Mucosa of descending colon (tissue), 3 donors: ENCODE measurements at regions not wholly inside any gene's neighbourhood (a gene's known extent, or its start where the extent isn't known, plus 50 kb on each side); places are given as distances from the start of the nearest gene placed in this dataset.

Source experiments
- ATAC-seq: fragments of 200-7000 bp; cut with Tn5 transposase; one replicate; pipeline ENCODE4 v1.9.1; 2020; ENCODE audit warnings: mild to moderate bottlenecking, moderate library complexity
- DNase-seq, 3 donors: peaks; one replicate each; pipeline ENCODE4 v3.0.0-alpha.2; 2020
- H3K36me3 ChIP-seq: fragments of 200-600 bp; one replicate; pipeline ENCODE4 v1.8.0; 2021; ENCODE audit warnings: low read depth, mild to moderate bottlenecking
- H3K4me1 ChIP-seq: fragments of 200-600 bp; one replicate; pipeline ENCODE4 v1.8.0; 2021; ENCODE audit warnings: low read depth, mild to moderate bottlenecking
- H3K4me3 ChIP-seq: fragments of 200-600 bp; one replicate; pipeline ENCODE4 v1.8.0; 2021; ENCODE audit warnings: mild to moderate bottlenecking
- H3K9me3 ChIP-seq: fragments of 200-600 bp; one replicate; pipeline ENCODE4 v1.8.0; 2021; ENCODE audit warnings: mild to moderate bottlenecking
- intact Hi-C, 2 donors: fragments of 100-400 bp; cut with DNase I in 1 of 2; cut with micrococcal nuclease in 1 of 2; formaldehyde crosslinking; loops; one replicate each; pipeline versions ENCODE4 v1.11.0 to v1.11.1; 2022; cut with DNase I, micrococcal nuclease
- TF ChIP-seq, protein P1 (sequence below): fragments of 200-600 bp; IDR thresholded peaks from one replicate; pipeline ENCODE4 v1.8.0; 2022; ENCODE audit warnings: antibody characterized with exemption, mild to moderate bottlenecking
- donor health status: DM: no; HTN: no; CAD: no; lungs with moderate emphysema.
- donor health status: DM: no; HTN: no; CAD: no.
- donor health status: DM: no; HTN: yes; CAD: no.

DNA sequence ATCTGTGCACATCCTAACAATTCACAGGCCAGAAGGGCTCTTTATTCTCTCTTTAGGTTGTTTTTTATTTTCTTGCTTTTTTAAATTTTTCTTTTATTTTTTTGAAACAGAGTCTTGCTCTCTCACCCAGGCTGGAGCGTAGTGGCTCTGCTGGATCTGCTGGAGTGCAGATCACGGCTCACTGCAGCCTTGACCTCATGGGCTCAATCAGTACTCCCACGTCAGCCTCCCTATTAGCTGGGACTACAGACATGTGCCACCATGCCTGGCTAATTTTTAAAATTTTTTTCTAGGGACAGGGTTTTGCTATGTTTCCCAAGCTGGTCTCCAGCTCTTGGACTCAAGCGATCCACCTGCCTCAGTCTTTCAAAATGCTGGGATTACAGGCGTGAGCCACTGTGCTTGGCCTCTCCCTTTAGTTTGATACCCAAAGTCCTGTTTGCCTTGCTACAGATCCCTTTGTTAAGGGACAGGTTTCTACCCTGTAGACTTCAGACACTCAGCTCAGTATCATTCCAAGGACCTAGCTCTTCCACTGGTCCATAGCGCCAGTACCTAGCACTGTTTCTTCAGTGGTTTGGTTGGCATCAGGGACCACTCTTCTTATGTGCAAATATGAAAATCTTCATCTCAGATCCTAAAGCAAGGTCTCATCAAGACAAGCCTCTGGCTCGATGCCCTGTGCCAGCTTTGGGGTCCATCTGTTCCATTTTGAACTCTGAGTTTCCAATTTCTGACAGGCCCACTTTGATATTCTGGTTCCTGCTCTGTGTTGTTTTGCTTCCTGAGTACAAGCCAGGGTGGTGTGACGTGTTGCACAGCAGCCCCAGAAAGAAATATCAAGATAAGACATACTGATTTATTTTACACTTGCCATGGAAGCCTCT lies 211.7 kb downstream of the FAT3 start:
- no peak for ATAC-seq
- Histone ChIP-seq H3K9me3 (no peaks in the 10 kb centered on the region), H3K4me3 (no peak overlapping the region), H3K36me3 (no peaks in the 10 kb centered on the region), H3K4me1 (no peaks in the 10 kb centered on the region)
- no peak for DNase-seq
- intact Hi-C loops: no loop called here
- TF ChIP-seq, protein P1, sequence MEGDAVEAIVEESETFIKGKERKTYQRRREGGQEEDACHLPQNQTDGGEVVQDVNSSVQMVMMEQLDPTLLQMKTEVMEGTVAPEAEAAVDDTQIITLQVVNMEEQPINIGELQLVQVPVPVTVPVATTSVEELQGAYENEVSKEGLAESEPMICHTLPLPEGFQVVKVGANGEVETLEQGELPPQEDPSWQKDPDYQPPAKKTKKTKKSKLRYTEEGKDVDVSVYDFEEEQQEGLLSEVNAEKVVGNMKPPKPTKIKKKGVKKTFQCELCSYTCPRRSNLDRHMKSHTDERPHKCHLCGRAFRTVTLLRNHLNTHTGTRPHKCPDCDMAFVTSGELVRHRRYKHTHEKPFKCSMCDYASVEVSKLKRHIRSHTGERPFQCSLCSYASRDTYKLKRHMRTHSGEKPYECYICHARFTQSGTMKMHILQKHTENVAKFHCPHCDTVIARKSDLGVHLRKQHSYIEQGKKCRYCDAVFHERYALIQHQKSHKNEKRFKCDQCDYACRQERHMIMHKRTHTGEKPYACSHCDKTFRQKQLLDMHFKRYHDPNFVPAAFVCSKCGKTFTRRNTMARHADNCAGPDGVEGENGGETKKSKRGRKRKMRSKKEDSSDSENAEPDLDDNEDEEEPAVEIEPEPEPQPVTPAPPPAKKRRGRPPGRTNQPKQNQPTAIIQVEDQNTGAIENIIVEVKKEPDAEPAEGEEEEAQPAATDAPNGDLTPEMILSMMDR: no peak

- Histone ChIP-seq H3K4me3 (no peak overlapping the region), H3K9me3 (no peaks in the 10 kb centered on the region), H3K4me1 (no peaks in the 10 kb centered on the region), H3K36me3 (no peaks in the 10 kb centered on the region)
- no peak for ATAC-seq
- no peak for DNase-seq
- intact Hi-C loops: no loop called here
- TF ChIP-seq, protein P1: no peak
Measured at GRCh38 chr11:92439133-92439532, 214.5 kb downstream of the FAT3 start.

DNA sequence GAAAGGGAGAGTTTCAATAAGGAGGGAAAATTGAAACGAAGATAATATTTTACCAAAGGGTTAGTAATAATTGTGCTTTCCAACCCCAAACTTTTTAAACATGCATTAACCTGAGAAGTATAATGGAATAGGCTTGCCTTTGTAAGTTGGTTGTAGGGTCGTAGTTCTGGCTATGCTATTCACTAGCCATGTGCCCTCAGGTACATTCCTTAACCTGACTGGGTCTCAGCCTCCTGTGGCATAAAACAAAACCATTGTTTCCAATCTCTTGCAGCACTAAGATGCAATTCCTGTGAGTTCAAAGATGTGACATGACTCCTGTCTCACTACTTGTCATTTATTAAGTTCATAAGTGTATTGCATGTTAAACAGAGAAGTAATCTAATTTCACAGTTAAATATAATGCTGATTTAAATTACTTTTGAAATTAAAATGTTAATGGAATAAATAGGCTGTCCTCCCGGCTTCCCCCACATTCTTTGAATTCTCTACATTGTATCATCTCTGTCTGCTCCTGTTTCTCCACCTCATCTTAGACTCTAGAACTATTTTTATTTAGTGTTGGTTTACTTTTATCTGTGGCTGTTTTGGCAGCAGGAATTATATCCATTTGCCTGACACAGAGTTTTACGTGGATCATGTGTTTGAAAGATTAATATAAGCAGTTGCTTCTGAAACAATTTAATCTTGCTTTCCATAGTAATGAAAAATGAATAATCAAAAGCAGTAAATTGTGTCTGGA lies 216.3 kb downstream of the FAT3 start:
- no peaks in the 10 kb centered on the region for H3K4me1 ChIP-seq
- intact Hi-C loops: no loop called here
- DNase-seq: no peak
- TF ChIP-seq, protein P1: no peak
- H3K4me3 ChIP-seq: no peak overlapping the region
- ATAC-seq: no peak
- H3K36me3 ChIP-seq: no peaks in the 10 kb centered on the region
- H3K9me3 ChIP-seq: no peaks in the 10 kb centered on the region

- Histone ChIP-seq H3K4me1 (no peaks in the 10 kb centered on the region), H3K4me3 (no peak overlapping the region), H3K36me3 (no peaks in the 10 kb centered on the region), H3K9me3 (no peaks in the 10 kb centered on the region)
- TF ChIP-seq, protein P1: no peak
- no peak for ATAC-seq
- DNase-seq: no peak
- intact Hi-C loops: no loop called here
Measured at GRCh38 chr11:92441443-92441726, 216.8 kb downstream of the FAT3 start.

DNA sequence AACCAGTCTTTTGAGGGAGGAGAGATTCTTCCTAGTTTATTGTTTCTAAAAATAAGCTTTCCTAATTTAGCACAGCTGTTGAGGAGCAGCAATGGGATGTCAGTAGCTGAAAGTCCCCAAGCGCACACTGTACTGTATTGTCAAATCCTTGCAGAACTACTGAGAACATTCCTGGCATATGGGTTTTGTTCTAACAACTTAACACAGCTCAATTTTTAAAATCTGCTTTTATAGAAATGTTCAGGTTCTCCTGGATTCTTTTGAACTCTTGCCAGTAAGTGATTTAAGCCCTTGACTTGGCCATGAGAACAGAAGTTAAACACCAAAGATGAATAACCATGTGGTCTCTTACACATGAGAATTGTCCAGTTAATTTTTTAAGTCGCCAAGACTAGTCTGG lies 218.6 kb downstream of the FAT3 start:
- intact Hi-C loops: no loop called here
- H3K36me3 ChIP-seq: no peaks in the 10 kb centered on the region
- no peaks in the 10 kb centered on the region for H3K9me3 ChIP-seq
- no peak for ATAC-seq
- TF ChIP-seq, protein P1: no peak
- DNase-seq: no peak
- H3K4me1 ChIP-seq: no peaks in the 10 kb centered on the region
- H3K4me3 ChIP-seq: no peak overlapping the region
